H9 (cell line): ENCODE measurements at regions not wholly inside any gene's neighbourhood (a gene's known extent, or its start where the extent isn't known, plus 50 kb on each side); places are given as distances from the start of the nearest gene placed in this dataset.

Source experiments
- DNase-seq: peaks from one replicate; pipeline ENCODE4 v3.0.0-alpha.2; 2017
- H2AFZ ChIP-seq: one replicate; pipeline ENCODE4 v1.6.1; 2013; ENCODE audit warnings: mild to moderate bottlenecking, low read length, control low read depth, moderate library complexity
- H2AK5ac ChIP-seq: 2 replicates; pipeline ENCODE4 v1.6.1; 2013; ENCODE audit warnings: low read length, control low read depth, mixed read lengths; ENCODE audit not compliant: insufficient read length
- H2BK120ac ChIP-seq: one replicate; pipeline ENCODE4 v1.6.1; 2013; ENCODE audit warnings: low read depth, mild to moderate bottlenecking, low read length, control low read depth, inconsistent platforms; ENCODE audit not compliant: poor library complexity, severe bottlenecking
- H2BK12ac ChIP-seq: 2 replicates; pipeline ENCODE4 v1.6.1; 2013; ENCODE audit warnings: low read length, control low read depth, mixed read lengths, low read depth; ENCODE audit not compliant: insufficient read length
- H2BK15ac ChIP-seq: 2 replicates; pipeline ENCODE4 v1.6.1; 2013; ENCODE audit warnings: low read depth, low read length, control low read depth
- H2BK20ac ChIP-seq: one replicate; pipeline ENCODE4 v1.6.1; 2013; ENCODE audit warnings: low read depth, mild to moderate bottlenecking, low read length, control low read depth, inconsistent platforms; ENCODE audit not compliant: poor library complexity, severe bottlenecking
- H2BK5ac ChIP-seq: 2 replicates; pipeline ENCODE4 v1.6.1; 2013; ENCODE audit warnings: low read length, control low read depth, mixed read lengths; ENCODE audit not compliant: insufficient read length
- H3K14ac ChIP-seq: 2 replicates; pipeline ENCODE4 v1.6.1; 2013; ENCODE audit warnings: low read length, control low read depth; ENCODE audit not compliant: insufficient read depth
- H3K18ac ChIP-seq: 2 replicates; pipeline ENCODE4 v1.6.1; 2013; ENCODE audit warnings: low read depth, mild to moderate bottlenecking, mixed read lengths, low read length, control low read depth; ENCODE audit not compliant: insufficient read length
- H3K23ac ChIP-seq: 2 replicates; pipeline ENCODE4 v1.6.1; 2013; ENCODE audit warnings: low read length, control low read depth, mixed read lengths, low read depth; ENCODE audit not compliant: insufficient read length
- H3K23me2 ChIP-seq: 2 replicates; pipeline ENCODE4 v1.6.1; 2013; ENCODE audit warnings: low read depth, mild to moderate bottlenecking, mixed read lengths, low read length, control low read depth; ENCODE audit not compliant: insufficient read length, poor library complexity, severe bottlenecking
- H3K27ac ChIP-seq: 2 replicates; pipeline ENCODE4 v1.5.1; 2013; ENCODE audit warnings: low read length, control low read depth, mixed read lengths, low read depth; ENCODE audit not compliant: insufficient read length
- H3K27me3 ChIP-seq: 2 replicates; pipeline ENCODE4 v1.6.1; 2013; ENCODE audit warnings: low read length, control low read depth, inconsistent platforms; ENCODE audit not compliant: insufficient read depth
- H3K4ac ChIP-seq: 2 replicates; pipeline ENCODE4 v1.6.1; 2013; ENCODE audit warnings: low read depth, mild to moderate bottlenecking, control low read depth, inconsistent platforms, low read length, moderate library complexity
- H3K4me1 ChIP-seq: 2 replicates; pipeline ENCODE4 v1.6.1; 2013; ENCODE audit warnings: low read length, control low read depth, inconsistent platforms; ENCODE audit not compliant: insufficient read depth
- H3K4me2 ChIP-seq: 2 replicates; pipeline ENCODE4 v1.6.1; 2013; ENCODE audit warnings: low read length, control low read depth, mixed read lengths; ENCODE audit not compliant: insufficient read length, insufficient read depth
- H3K56ac ChIP-seq: 2 replicates; pipeline ENCODE4 v1.6.1; 2013; ENCODE audit warnings: low read depth, mild to moderate bottlenecking, mixed read lengths, low read length, control low read depth; ENCODE audit not compliant: insufficient read length
- H3K79me1 ChIP-seq: 2 replicates; pipeline ENCODE4 v1.6.1; 2013; ENCODE audit warnings: low read depth, mild to moderate bottlenecking, moderate library complexity, low read length, control low read depth, inconsistent platforms; ENCODE audit not compliant: insufficient read depth, poor library complexity, severe bottlenecking
- H3K79me2 ChIP-seq: 2 replicates; pipeline ENCODE4 v1.6.1; 2013; ENCODE audit warnings: low read length, control low read depth, inconsistent platforms; ENCODE audit not compliant: insufficient read depth
- H3K9ac ChIP-seq: 2 replicates; pipeline ENCODE4 v1.6.1; 2013; ENCODE audit warnings: low read length, control low read depth, mixed read lengths; ENCODE audit not compliant: insufficient read length; ENCODE audit errors: extremely low read depth
- H3K9me3 ChIP-seq: one replicate; pipeline ENCODE4 v1.6.1; 2013; ENCODE audit warnings: low read depth, low read length, inconsistent platforms; ENCODE audit not compliant: control insufficient read depth
- H3T11ph ChIP-seq: one replicate; pipeline ENCODE4 v1.6.1; 2013; ENCODE audit warnings: mild to moderate bottlenecking, low read length, control low read depth, inconsistent platforms
- H4K20me1 ChIP-seq: one replicate; pipeline ENCODE4 v1.6.1; 2013; ENCODE audit not compliant: control insufficient read depth, insufficient read length, insufficient read depth
- H4K5ac ChIP-seq: 2 replicates; pipeline ENCODE4 v1.6.1; 2013; ENCODE audit warnings: low read depth, mild to moderate bottlenecking, mixed read lengths, low read length, control low read depth; ENCODE audit not compliant: insufficient read length
- H4K8ac ChIP-seq: replicated peaks from 2 replicates; pipeline ENCODE4 v1.6.1; 2013; ENCODE audit warnings: low read length, control low read depth, mixed read lengths, low read depth; ENCODE audit not compliant: insufficient read length
- H4K91ac ChIP-seq: 2 replicates; pipeline ENCODE4 v1.6.1; 2013; ENCODE audit warnings: low read depth, mild to moderate bottlenecking, moderate library complexity, mixed read lengths, low read length, control low read depth; ENCODE audit not compliant: insufficient read length
- H3K27ac Mint-ChIP-seq, 3 experiments: 2 replicates in 2 of 3; 3 replicates in 1 of 3; pipeline ENCODE4 v1.8.0; 2020 to 2021; ENCODE audit warnings: mixed read lengths in 3 of 3, mild to moderate bottlenecking in 1 of 3, moderate library complexity in 1 of 3
- H3K27me3 Mint-ChIP-seq: 2 replicates; pipeline ENCODE4 v1.8.0; 2021; ENCODE audit warnings: low read depth, mild to moderate bottlenecking, moderate library complexity, mixed read lengths
- H3K36me3 Mint-ChIP-seq, 3 experiments: 2 replicates in 2 of 3; 3 replicates in 1 of 3; pipeline ENCODE4 v1.8.0; 2020 to 2021; ENCODE audit warnings: low read depth in 3 of 3, mixed read lengths in 3 of 3; ENCODE audit not compliant: insufficient read depth in 1 of 3
- H3K4me1 Mint-ChIP-seq, 2 experiments: 2 replicates each; pipeline ENCODE4 v1.8.0; 2020; ENCODE audit warnings: mixed read lengths in 2 of 2
- H3K4me3 Mint-ChIP-seq, 2 experiments: 2 replicates in 1 of 2; 3 replicates in 1 of 2; pipeline ENCODE4 v1.8.0; 2020 to 2021; ENCODE audit warnings: mild to moderate bottlenecking in 2 of 2, mixed read lengths in 2 of 2, moderate library complexity in 1 of 2
- H3K9me3 Mint-ChIP-seq, 2 experiments: 2 replicates in 1 of 2; 3 replicates in 1 of 2; pipeline ENCODE4 v1.8.0; 2020; ENCODE audit warnings: mild to moderate bottlenecking in 2 of 2, mixed read lengths in 2 of 2, moderate library complexity in 1 of 2
- WGBS: extraction: QIAGEN DNeasy Blood & Tissue Kit; methylation state at CpG from one replicate; pipeline ENCODE4 v1.1.7; 2013; ENCODE audit warnings: missing lambda C conversion rate, low lambda C conversion rate, mixed read lengths; ENCODE audit not compliant: insufficient read length; ENCODE audit errors: extremely low coverage; 5-methylcytosine and 5-hydroxymethylcytosine counted together
- TF ChIP-seq, protein P1 (sequence below): fragments of 200-600 bp; sonication (generic); conservative IDR thresholded peaks from 3 replicates; pipeline ENCODE4 v1.8.0; 2021; ENCODE audit warnings: antibody characterized with exemption, mild to moderate bottlenecking

DNA sequence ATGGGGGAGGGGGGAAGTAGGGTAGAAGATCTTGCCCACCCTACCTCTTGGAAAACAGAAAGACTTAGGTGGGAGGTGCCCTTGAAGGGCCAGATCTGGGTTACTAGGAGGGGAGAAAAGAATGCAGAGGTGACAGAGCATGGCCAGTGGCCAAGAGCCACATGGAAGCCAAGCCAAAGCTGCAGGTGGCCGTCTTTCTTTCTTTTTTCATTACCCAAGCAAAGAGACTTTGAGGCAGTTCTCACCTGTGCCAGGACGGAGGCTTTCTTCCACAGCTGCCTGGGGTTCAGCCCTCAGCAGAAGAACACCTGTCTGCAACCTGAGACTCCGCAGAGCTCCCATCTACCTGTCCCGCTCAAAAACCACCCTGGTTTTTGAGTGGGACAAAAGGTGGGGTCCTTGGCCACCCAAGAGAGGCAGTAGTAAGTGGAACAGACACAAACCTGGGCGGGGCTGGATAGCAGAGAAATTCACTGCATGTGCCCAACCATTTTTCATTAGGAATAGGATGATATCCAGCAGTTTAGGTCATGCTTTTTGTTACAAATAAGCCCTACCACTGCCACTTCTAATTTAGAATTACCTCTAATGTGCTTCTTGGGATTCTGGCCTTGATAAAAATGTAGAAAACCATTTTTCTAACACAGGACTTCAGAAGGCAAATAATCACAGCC is 116.5 kb downstream of the DYRK2 start:
- no peak overlapping the region for H3K4me3 Mint-ChIP-seq
- Histone ChIP-seq H2BK5ac (no peak overlapping the region), H4K8ac (no peak overlapping the region), H3K18ac (no peak overlapping the region), H3K56ac (no peak overlapping the region), H2BK15ac (no peak overlapping the region), H3K27me3 (no peaks in the 10 kb centered on the region), H2BK120ac (no peak overlapping the region), H3K4ac (no peak overlapping the region), H2BK20ac (no peak overlapping the region), H3K23ac (no peak overlapping the region), H3K14ac (no peak overlapping the region), H3K4me1 (peaks cover 2% of the 10 kb centered on the region; the same call in 1 of the 2 replicates), H3K9ac (no peak overlapping the region), H3K27ac (no peak overlapping the region), H2AK5ac (no peak overlapping the region), H4K20me1 (no peaks in the 10 kb centered on the region), H2BK12ac (no peak overlapping the region), H3K79me2 (no peaks in the 10 kb centered on the region; the same call in 1 of the 2 replicates), H3T11ph (no peak overlapping the region), H3K4me2 (no peak overlapping the region), H3K79me1 (no peaks in the 10 kb centered on the region), H3K9me3 (no peaks in the 10 kb centered on the region), H3K23me2 (no peaks in the 10 kb centered on the region), H4K5ac (no peak overlapping the region), H4K91ac (no peak overlapping the region), H2AFZ (no peak overlapping the region)
- DNase-seq = no peak
- no CpG with 5 or more reads among the region's 5 CpGs for WGBS
- 0 out of 5 replicates have a peak, but pooled peaks cover 0 to under 1% of the 10 kb centered on the region in 2 experiments for H3K9me3 Mint-ChIP-seq
- peaks cover 7 to 10% of the 10 kb centered on the region in 2 experiments for H3K4me1 Mint-ChIP-seq
- no peak overlapping the region for H3K27ac Mint-ChIP-seq
- TF ChIP-seq, protein P1, sequence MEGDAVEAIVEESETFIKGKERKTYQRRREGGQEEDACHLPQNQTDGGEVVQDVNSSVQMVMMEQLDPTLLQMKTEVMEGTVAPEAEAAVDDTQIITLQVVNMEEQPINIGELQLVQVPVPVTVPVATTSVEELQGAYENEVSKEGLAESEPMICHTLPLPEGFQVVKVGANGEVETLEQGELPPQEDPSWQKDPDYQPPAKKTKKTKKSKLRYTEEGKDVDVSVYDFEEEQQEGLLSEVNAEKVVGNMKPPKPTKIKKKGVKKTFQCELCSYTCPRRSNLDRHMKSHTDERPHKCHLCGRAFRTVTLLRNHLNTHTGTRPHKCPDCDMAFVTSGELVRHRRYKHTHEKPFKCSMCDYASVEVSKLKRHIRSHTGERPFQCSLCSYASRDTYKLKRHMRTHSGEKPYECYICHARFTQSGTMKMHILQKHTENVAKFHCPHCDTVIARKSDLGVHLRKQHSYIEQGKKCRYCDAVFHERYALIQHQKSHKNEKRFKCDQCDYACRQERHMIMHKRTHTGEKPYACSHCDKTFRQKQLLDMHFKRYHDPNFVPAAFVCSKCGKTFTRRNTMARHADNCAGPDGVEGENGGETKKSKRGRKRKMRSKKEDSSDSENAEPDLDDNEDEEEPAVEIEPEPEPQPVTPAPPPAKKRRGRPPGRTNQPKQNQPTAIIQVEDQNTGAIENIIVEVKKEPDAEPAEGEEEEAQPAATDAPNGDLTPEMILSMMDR = no peak
- H3K36me3 Mint-ChIP-seq = peaks cover 0 to 3% (median 0%) of the 10 kb centered on the region in 3 experiments; a peak in 2 of 7 replicates
- no peaks in the 10 kb centered on the region for H3K27me3 Mint-ChIP-seq
